K562 (cell line): ENCODE measurements at regions not wholly inside any gene's neighbourhood (a gene's known extent, or its start where the extent isn't known, plus 50 kb on each side); places are given as distances from the start of the nearest gene placed in this dataset.

ENCODE experiments used
- ATAC-seq: fragments of 200-7000 bp; cut with Tn5 transposase; 3 replicates; pipeline ENCODE4 v1.9.1; 2020; ENCODE audit warnings: moderate library complexity
- BruUV-seq: library from RNA; stranded (reverse); fragments of 400-500 nt; replicated peaks from 2 replicates; lab custom pipeline; 2021; lab: Mats Ljungman, UMichigan
- CTCF ChIA-PET: fragments of 300-600 bp; formaldehyde crosslinking; extraction: SDS; loops from one replicate; lab custom pipeline; 2021; ENCODE audit warnings: low intra/inter-chr PET ratio; lab: Yijun Ruan, JAX
- POLR2A ChIA-PET: fragments of 300-600, 350-650 bp; sonication (Branson Sonifier 250); formaldehyde crosslinking; extraction: SDS; loops from one replicate; lab custom pipeline; 2021; ENCODE audit warnings: antibody characterized with exemption, inconsistent platforms; lab: Yijun Ruan, JAX
- DNase-seq, 4 experiments: peaks; one replicate each; pipeline versions ENCODE4 v3.0.0 to v3.0.0-alpha.2; 2011 to 2018; ENCODE audit warnings: low spot score in 3 of 4, mixed read lengths in 3 of 4; ENCODE audit errors: extremely low read depth in 1 of 4
- FAIRE-seq: peaks from 2 replicates; lab custom pipeline; 2011; peaks lifted over from hg19 to GRCh38; lab: Jason Lieb, UNC
- H2AFZ ChIP-seq: 2 replicates; pipeline ENCODE4 v1.6.0; 2011; ENCODE audit warnings: low read depth, low read length, control low read depth, inconsistent platforms
- H3K27ac ChIP-seq: fragments of 200-600 bp; 3 replicates; pipeline ENCODE4 v1.8.0; 2011; ENCODE audit warnings: low read depth, mild to moderate bottlenecking, control low read depth, inconsistent platforms, low read length, moderate library complexity, mixed read lengths; ENCODE audit errors: extremely low read depth
- H3K27me3 ChIP-seq, 2 experiments: fragments of 300-600 bp in 1 of 2; 2 replicates in 1 of 2; 3 replicates in 1 of 2; pipeline versions ENCODE4 v1.6.0 to v1.8.0; 2011; ENCODE audit warnings: inconsistent platforms in 2 of 2, low read length in 2 of 2, mild to moderate bottlenecking in 1 of 2, mixed read lengths in 1 of 2, moderate library complexity in 1 of 2; ENCODE audit not compliant: control insufficient read depth in 2 of 2, insufficient read depth in 2 of 2
- H3K36me3 ChIP-seq: fragments of 300-600 bp; 3 replicates; pipeline ENCODE4 v1.8.0; 2011; ENCODE audit warnings: mild to moderate bottlenecking, low read length, inconsistent platforms; ENCODE audit not compliant: control insufficient read depth, insufficient read depth
- H3K4me1 ChIP-seq, 2 experiments: fragments of 200-600 bp in 1 of 2; replicated peaks in 1 of 2; 2 replicates in 1 of 2; 3 replicates in 1 of 2; pipeline versions ENCODE4 v1.5.1 to v1.8.0; 2011; ENCODE audit warnings: inconsistent platforms in 2 of 2, low read length in 2 of 2, mild to moderate bottlenecking in 1 of 2, mixed read lengths in 1 of 2, moderate library complexity in 1 of 2; ENCODE audit not compliant: control insufficient read depth in 2 of 2, insufficient read depth in 2 of 2
- H3K4me2 ChIP-seq: 2 replicates; pipeline ENCODE4 v1.6.1; 2011; ENCODE audit warnings: low read length, control low read depth, inconsistent platforms, mixed read lengths; ENCODE audit not compliant: insufficient read depth
- H3K4me3 ChIP-seq: fragments of 200-600 bp; sonication (generic), shearing (Covaris generic); 2 replicates; pipeline ENCODE4 v1.5.1; 2016; ENCODE audit warnings: control low read depth, inconsistent platforms
- H3K79me2 ChIP-seq: fragments of 200-600 bp; 3 replicates; pipeline ENCODE4 v1.8.0; 2011; ENCODE audit warnings: low read length, inconsistent platforms; ENCODE audit not compliant: control insufficient read depth, insufficient read depth
- H3K9ac ChIP-seq, 2 experiments: 2 replicates each; pipeline versions ENCODE4 v1.6.0 to v1.6.1; 2011; ENCODE audit warnings: low read depth in 2 of 2, low read length in 2 of 2, control low read depth in 1 of 2, inconsistent platforms in 1 of 2, mild to moderate bottlenecking in 1 of 2, mixed read lengths in 1 of 2; ENCODE audit not compliant: insufficient read depth in 1 of 2
- H3K9me1 ChIP-seq: one replicate; pipeline ENCODE4 v1.6.0; 2011; ENCODE audit warnings: inconsistent platforms, mild to moderate bottlenecking, low read length, moderate library complexity; ENCODE audit not compliant: control insufficient read depth, insufficient read depth
- H3K9me3 ChIP-seq: replicated peaks from 2 replicates; pipeline ENCODE4 v1.5.1; 2011; ENCODE audit warnings: low read depth, low read length, inconsistent platforms; ENCODE audit not compliant: control insufficient read depth, insufficient read depth
- H4K20me1 ChIP-seq: replicated peaks from 2 replicates; pipeline ENCODE4 v1.6.1; 2011; ENCODE audit warnings: low read length, inconsistent platforms, mixed read lengths; ENCODE audit not compliant: control insufficient read depth, insufficient read depth
- AFF4 ChIP-seq: sonication (generic); formaldehyde crosslinking; IDR thresholded peaks from 2 replicates; pipeline ENCODE4 v1.8.0; 2023; ENCODE audit warnings: mild to moderate bottlenecking, missing genetic modification reagents
- ARID2 ChIP-seq: fragments of 450-650 bp; IDR thresholded peaks from 2 replicates; pipeline ENCODE4 v1.6.1; 2017; ENCODE audit warnings: antibody characterized with exemption, mild to moderate bottlenecking
- BHLHE40 ChIP-seq: IDR thresholded peaks from 2 replicates; pipeline ENCODE4 v1.6.1; 2011; ENCODE audit warnings: low read length, improper control_type of control experiment
- CREM ChIP-seq: IDR thresholded peaks from 2 replicates; pipeline ENCODE4 v1.6.1; 2014; ENCODE audit warnings: antibody characterized with exemption, low read depth
- CTBP1 ChIP-seq: fragments of 450-650 bp; IDR thresholded peaks from 2 replicates; pipeline ENCODE4 v1.6.1; 2016; ENCODE audit warnings: borderline replicate concordance
- ESRRB ChIP-seq: fragments of 250-450 bp; sonication (Bioruptor Pico); IDR thresholded peaks from 2 replicates; pipeline ENCODE4 v1.5.0; 2020; ENCODE audit warnings: mild to moderate bottlenecking, moderate library complexity, borderline replicate concordance
- LARP7 ChIP-seq: fragments of 450-650 bp; IDR thresholded peaks from 2 replicates; pipeline ENCODE4 v1.6.1; 2016
- MAFG ChIP-seq: fragments of 450-650 bp; conservative IDR thresholded peaks from 2 replicates; pipeline ENCODE4 v1.6.1; 2016; ENCODE audit warnings: missing genetic modification characterization, missing compliant biosample characterization
- MBD2 ChIP-seq: sonication (generic); IDR thresholded peaks from 2 replicates; pipeline ENCODE4 v1.6.1; 2016; ENCODE audit warnings: low read depth, borderline replicate concordance
- MEIS2 ChIP-seq: fragments of 450-650 bp; IDR thresholded peaks from 2 replicates; pipeline ENCODE4 v1.6.1; 2014; ENCODE audit warnings: mild to moderate bottlenecking; ENCODE audit not compliant: partially characterized antibody
- RFX5 ChIP-seq: IDR thresholded peaks from 2 replicates; pipeline ENCODE4 v1.6.1; 2011; ENCODE audit warnings: low read depth, mild to moderate bottlenecking, improper control_type of control experiment, low read length
- ZNF408 ChIP-seq: fragments of 250-450 bp; sonication (Bioruptor Pico); IDR thresholded peaks from 2 replicates; pipeline ENCODE4 v1.4.0; 2020; ENCODE audit warnings: low read depth, mild to moderate bottlenecking, moderate library complexity
- ZNF444 ChIP-seq: fragments of 250-450 bp; sonication (Bioruptor Pico); IDR thresholded peaks from 2 replicates; pipeline ENCODE4 v1.4.0; 2020; ENCODE audit warnings: mild to moderate bottlenecking, moderate library complexity
- ZNF589 ChIP-seq: fragments of 200-800 bp; sonication (Bioruptor generic); IDR thresholded peaks from 2 replicates; pipeline ENCODE4 v1.6.1; 2016; ENCODE audit warnings: low read depth, missing genetic modification characterization, missing compliant biosample characterization
- WGBS: fragments of 100-300 bp; shearing (Covaris generic); methylation state at CpG from one replicate; pipeline ENCODE4 v1.1.6; 2016; ENCODE audit warnings: low coverage, mixed read lengths; ENCODE audit not compliant: insufficient coverage; ENCODE audit errors: missing lambda C conversion rate; 5-methylcytosine and 5-hydroxymethylcytosine counted together
- in situ Hi-C: fragments of 300-500 bp; cut with MboI; formaldehyde crosslinking; loops from 4 replicates; pipeline ENCODE4 v1.15.0; 2018; ENCODE audit warnings: inconsistent platforms, mixed read lengths
- intact Hi-C: fragments of 100-400 bp; cut with micrococcal nuclease; formaldehyde crosslinking; loops from 2 replicates; pipeline ENCODE4 v1.14.2; 2022
- TF ChIP-seq, protein P1 (sequence below): sonication (generic); formaldehyde crosslinking; IDR thresholded peaks from 2 replicates; pipeline ENCODE4 v1.8.0; 2023; ENCODE audit warnings: mild to moderate bottlenecking, missing genetic modification reagents

- Histone ChIP-seq H3K4me3 (no peak overlapping the region), H3K27ac (no peak overlapping the region), H3K79me2 (no peaks in the 10 kb centered on the region), H3K36me3 (no peaks in the 10 kb centered on the region), H2AFZ (no peak overlapping the region), H4K20me1 (no peaks in the 10 kb centered on the region), H3K4me2 (no peak overlapping the region), H3K9ac (no peak overlapping the region; a peak in 1 of 4 replicates), H3K9me3 (no peaks in the 10 kb centered on the region), H3K27me3 (peaks cover 9 to 63% of the 10 kb centered on the region in 2 experiments; a peak in 4 of 5 replicates), H3K9me1 (no peaks in the 10 kb centered on the region), H3K4me1 (peaks cover 9 to 12% of the 10 kb centered on the region in 2 experiments; a peak in 3 of 5 replicates)
- in situ Hi-C loops (no loop called here), intact Hi-C loops (no loop called here)
- ATAC-seq (no peak), FAIRE-seq (no peak), DNase-seq (no peak)
- 3% methylated on average over 11 of the region's 13 CpGs for WGBS
- ChIA-PET CTCF (no interaction called here), POLR2A (interaction anchor here (0.6 to 1.0 kb wide), 2 partner anchors 10 to 119 kb away, joined by 3 to 4 read pairs; no protein-coding TSS in a partner anchor)
- TF ChIP-seq ZNF408 (CRISPR knock-in tag) (no peak), MAFG (no peak), AFF4 (no peak), CTBP1 (no peak), ESRRB (CRISPR knock-in tag) (no peak), RFX5 (no peak), MEIS2 (no peak), CREM (no peak), ZNF444 (CRISPR knock-in tag) (no peak), BHLHE40 (no peak), LARP7 (no peak), ZNF589 (CRISPR knock-in tag) (no peak), ARID2 (no peak), MBD2 (no peak)
- TF ChIP-seq, protein P1, sequence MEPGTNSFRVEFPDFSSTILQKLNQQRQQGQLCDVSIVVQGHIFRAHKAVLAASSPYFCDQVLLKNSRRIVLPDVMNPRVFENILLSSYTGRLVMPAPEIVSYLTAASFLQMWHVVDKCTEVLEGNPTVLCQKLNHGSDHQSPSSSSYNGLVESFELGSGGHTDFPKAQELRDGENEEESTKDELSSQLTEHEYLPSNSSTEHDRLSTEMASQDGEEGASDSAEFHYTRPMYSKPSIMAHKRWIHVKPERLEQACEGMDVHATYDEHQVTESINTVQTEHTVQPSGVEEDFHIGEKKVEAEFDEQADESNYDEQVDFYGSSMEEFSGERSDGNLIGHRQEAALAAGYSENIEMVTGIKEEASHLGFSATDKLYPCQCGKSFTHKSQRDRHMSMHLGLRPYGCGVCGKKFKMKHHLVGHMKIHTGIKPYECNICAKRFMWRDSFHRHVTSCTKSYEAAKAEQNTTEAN (CRISPR knock-in tag) = no peak
- BruUV-seq = no TSS peak
These were observed 62.5 kb upstream of the HRH1 start for GRCh38 chr3:11091791-11092190.
